ENCODE measurements at regions not wholly inside any gene's neighbourhood (a gene's known extent, or its start where the extent isn't known, plus 50 kb on each side); places are given as distances from the start of the nearest gene placed in this dataset.

DNA sequence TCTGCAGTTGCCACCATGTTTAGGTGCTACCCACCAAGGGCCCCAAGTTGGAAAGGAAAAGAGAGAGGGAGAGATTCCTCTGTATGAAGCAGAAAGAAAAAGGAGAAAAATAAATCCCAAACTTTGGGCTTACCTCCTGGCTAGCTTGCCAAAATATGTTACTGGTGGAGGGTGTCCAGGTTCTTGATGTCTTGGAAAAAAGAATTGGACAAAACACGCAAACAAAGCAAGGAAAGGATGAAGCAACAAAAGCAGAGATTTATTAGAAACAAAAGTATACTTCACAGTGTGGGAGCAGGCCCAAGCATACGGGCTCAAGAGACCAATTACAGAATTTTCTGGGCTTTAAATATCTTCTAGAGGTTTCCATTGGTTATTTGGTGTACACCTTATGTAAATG is 204.5 kb upstream of the LRRC7 start:
- POLR2A ChIA-PET: no interaction called here
- 30% methylated on average over 2 of the region's 2 CpGs for WGBS (ENCODE audit: low lambda C conversion rate)

GRCh38 chr1:69373520-69373919 is 194.2 kb upstream of the LRRC7 start:
- Histone ChIP-seq H3K27me3 (ENCODE audit: insufficient read depth) (no peaks in the 10 kb centered on the region), H3F3A (replicated peaks; ENCODE audit: insufficient read depth) (no peaks in the 10 kb centered on the region), H4K20me1 (ENCODE audit: insufficient read depth) (no peaks in the 10 kb centered on the region), H3K36me3 (replicated peaks in 1 of 2; ENCODE audit: control insufficient read depth in 1 of 2, insufficient read depth in 2 of 2, low read length in 1 of 2) (no peaks in the 10 kb centered on the region), H2AFZ (ENCODE audit: low read depth) (no peak overlapping the region), H3K4me2 (no peak overlapping the region), H3K4me1 (ENCODE audit: control insufficient read depth in 1 of 2, insufficient read depth in 2 of 2, low read depth in 1 of 2, low read length in 1 of 2) (no peaks in the 10 kb centered on the region), H3K79me2 (ENCODE audit: insufficient read depth) (no peaks in the 10 kb centered on the region), H3K27ac (ENCODE audit: low read depth in 2 of 2, low read length in 1 of 2) (no peak overlapping the region), H3K9me3 (no peaks in the 10 kb centered on the region), H3K9ac (no peak overlapping the region), H3K9me2 (no peaks in the 10 kb centered on the region), H3K4me3 (ENCODE audit: low read depth in 2 of 2, low read length in 1 of 2) (no peak overlapping the region)
- CTCF ChIA-PET: interaction anchor here (1.1 kb wide), 1 partner anchor 766 kb away, joined by 3 read pairs; no protein-coding TSS in a partner anchor
- WGBS (ENCODE audit: low lambda C conversion rate): 34% methylated on average over 3 of the region's 4 CpGs
- POLR2A ChIA-PET: no interaction called here
- no peak for TF ChIP-seq RXRA (IDR thresholded peaks at IDR 0.05; ENCODE audit: borderline replicate concordance, low read depth)
- TF ChIP-seq CTCF (IDR thresholded peaks at IDR 0.05): no peak
- TF ChIP-seq POLR2AphosphoS5 (IDR thresholded peaks at IDR 0.05; ENCODE audit: low read depth, low read length): no peak
- TF ChIP-seq EP300 (IDR thresholded peaks at IDR 0.05; ENCODE audit: borderline replicate concordance in 1 of 2, low read depth in 1 of 2, low read length in 1 of 2): no peak
- no peak for TF ChIP-seq MEF2A (IDR thresholded peaks at IDR 0.05; ENCODE audit: borderline replicate concordance, low read depth)
- TF ChIP-seq RFX5 (IDR thresholded peaks at IDR 0.05; ENCODE audit: low read length): no peak
- TF ChIP-seq YY1 (IDR thresholded peaks at IDR 0.05; ENCODE audit: low read depth): no peak
- no peak for TF ChIP-seq TEAD4 (IDR thresholded peaks at IDR 0.05; ENCODE audit: borderline replicate concordance, insufficient read depth)
- TF ChIP-seq FOXJ3 (CRISPR knock-in tag; IDR thresholded peaks at IDR 0.05): no peak
- TF ChIP-seq NRF1 (IDR thresholded peaks at IDR 0.05; ENCODE audit: low read depth, low read length): no peak
- no peak for TF ChIP-seq RAD21 (IDR thresholded peaks at IDR 0.05; ENCODE audit: low read length)
- no peak for TF ChIP-seq TAF1 (IDR thresholded peaks at IDR 0.05; ENCODE audit: borderline replicate concordance, low read depth, low read length)
- TF ChIP-seq SMC3 (IDR thresholded peaks at IDR 0.05; ENCODE audit: low read depth, low read length): no peak
- no peak for TF ChIP-seq FOSL2 (IDR thresholded peaks at IDR 0.05; ENCODE audit: borderline replicate concordance, low read depth)
- DNase-seq: no peak

More for the DNA sequence above, 204.5 kb upstream of the LRRC7 start:
- no peaks in the 10 kb centered on the region for H3K79me2 ChIP-seq (ENCODE audit: insufficient read depth)
- H3K4me1 ChIP-seq (ENCODE audit: control insufficient read depth in 1 of 2, insufficient read depth in 2 of 2, low read depth in 1 of 2, low read length in 1 of 2): no peaks in the 10 kb centered on the region
- H3K36me3 ChIP-seq (replicated peaks in 1 of 2; ENCODE audit: control insufficient read depth in 1 of 2, insufficient read depth in 2 of 2, low read length in 1 of 2): no peaks in the 10 kb centered on the region
- CTCF ChIA-PET: no interaction called here
- no peaks in the 10 kb centered on the region for H3K9me3 ChIP-seq
- H3K4me3 ChIP-seq (ENCODE audit: low read depth in 2 of 2, low read length in 1 of 2): no peak overlapping the region
- no peak overlapping the region for H3K27ac ChIP-seq (ENCODE audit: low read depth in 2 of 2, low read length in 1 of 2)
- no peaks in the 10 kb centered on the region for H4K20me1 ChIP-seq (ENCODE audit: insufficient read depth)
- 0 out of 2 replicates have a peak, but pooled peaks cover 3% of the 10 kb centered on the region for H3K9me2 ChIP-seq
- TF ChIP-seq MXI1 (IDR thresholded peaks at IDR 0.05; ENCODE audit: low read depth, low read length): no peak
- TF ChIP-seq, protein P1, sequence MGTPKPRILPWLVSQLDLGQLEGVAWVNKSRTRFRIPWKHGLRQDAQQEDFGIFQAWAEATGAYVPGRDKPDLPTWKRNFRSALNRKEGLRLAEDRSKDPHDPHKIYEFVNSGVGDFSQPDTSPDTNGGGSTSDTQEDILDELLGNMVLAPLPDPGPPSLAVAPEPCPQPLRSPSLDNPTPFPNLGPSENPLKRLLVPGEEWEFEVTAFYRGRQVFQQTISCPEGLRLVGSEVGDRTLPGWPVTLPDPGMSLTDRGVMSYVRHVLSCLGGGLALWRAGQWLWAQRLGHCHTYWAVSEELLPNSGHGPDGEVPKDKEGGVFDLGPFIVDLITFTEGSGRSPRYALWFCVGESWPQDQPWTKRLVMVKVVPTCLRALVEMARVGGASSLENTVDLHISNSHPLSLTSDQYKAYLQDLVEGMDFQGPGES (IDR thresholded peaks at IDR 0.05; ENCODE audit: low read depth, low read length): no peak
- no peaks in the 10 kb centered on the region for H3K27me3 ChIP-seq (ENCODE audit: insufficient read depth)
- no peaks in the 10 kb centered on the region for H3F3A ChIP-seq (replicated peaks; ENCODE audit: insufficient read depth)
- H3K4me2 ChIP-seq: no peak overlapping the region
- H3K9ac ChIP-seq: no peak overlapping the region
- no peak for DNase-seq
- no peak overlapping the region for H2AFZ ChIP-seq (ENCODE audit: low read depth)

All from SK-N-SH (cell line).